ENCODE measurements at regions not wholly inside any gene's neighbourhood (a gene's known extent, or its start where the extent isn't known, plus 50 kb on each side); places are given as distances from the start of the nearest gene placed in this dataset.
A peak's percentile ranks its signal among the peaks of the same experiment; 100 is the strongest.
"Not testable (repeated sequence)": the region's sequence is repeated elsewhere in the genome, so short reads cannot be mapped to it uniquely, and the experiment has no call there.

- ATAC-seq (replicated peaks): no peak
- DNase-seq: no peak
- no peak overlapping the region for H3K4me3 Mint-ChIP-seq
- H3K4me1 Mint-ChIP-seq (ENCODE audit: low read depth in 2 of 2): peaks cover 12% of the 10 kb centered on the region in 2 donors
- no peaks in the 10 kb centered on the region for H3K36me3 Mint-ChIP-seq (ENCODE audit: insufficient read depth)
- H3K27me3 Mint-ChIP-seq: no peaks in the 10 kb centered on the region
- H3K9me3 Mint-ChIP-seq: peaks cover 0 to 5% of the 10 kb centered on the region in 2 donors
- H3K27ac Mint-ChIP-seq: no peak overlapping the region
Measured at GRCh38 chr2:37571587-37572136, 99.8 kb downstream of the CDC42EP3 start.

GRCh38 chr2:37573451-37574388 lies 97.7 kb downstream of the CDC42EP3 start:
- H3K27ac Mint-ChIP-seq: peak overlapping the region in 1 of 2 donors; percentile 4
- DNase-seq (no peak), ATAC-seq (replicated peaks) (no peak)

GRCh38 chr2:37575780-37576179 lies 95.7 kb downstream of the CDC42EP3 start:
- Mint-ChIP-seq H3K9me3 (peaks cover 5 to 9% of the 10 kb centered on the region in 2 donors), H3K27me3 (no peaks in the 10 kb centered on the region), H3K4me1 (ENCODE audit: low read depth in 2 of 2) (peaks cover 20 to 23% of the 10 kb centered on the region in 2 donors), H3K27ac (no peak overlapping the region), H3K36me3 (ENCODE audit: insufficient read depth) (no peaks in the 10 kb centered on the region), H3K4me3 (no peak overlapping the region)
- DNase-seq: no peak
- ATAC-seq (replicated peaks): no peak

More at GRCh38 chr2:37573451-37574388, 97.7 kb downstream of the CDC42EP3 start:
- Mint-ChIP-seq H3K4me3 (no peak overlapping the region), H3K36me3 (ENCODE audit: insufficient read depth) (no peaks in the 10 kb centered on the region), H3K27me3 (no peaks in the 10 kb centered on the region), H3K4me1 (ENCODE audit: low read depth in 2 of 2) (peaks cover 15 to 16% of the 10 kb centered on the region in 2 donors), H3K9me3 (peaks cover 0 to 5% of the 10 kb centered on the region in 2 donors)

GRCh38 chr2:37576194-37576593 lies 95.2 kb downstream of the CDC42EP3 start:
- not testable (repeated sequence) for H3K27ac Mint-ChIP-seq; DNase-seq; H3K36me3 Mint-ChIP-seq (ENCODE audit: insufficient read depth); ATAC-seq (replicated peaks); H3K4me3 Mint-ChIP-seq; H3K9me3 Mint-ChIP-seq; H3K27me3 Mint-ChIP-seq
- peaks cover 20 to 21% of the 10 kb centered on the region in 2 donors for H3K4me1 Mint-ChIP-seq (ENCODE audit: low read depth in 2 of 2)

- peaks cover 20 to 21% of the 10 kb centered on the region in 2 donors for H3K4me1 Mint-ChIP-seq (ENCODE audit: low read depth in 2 of 2)
- no peaks in the 10 kb centered on the region for H3K36me3 Mint-ChIP-seq (ENCODE audit: insufficient read depth)
- peaks cover 5 to 9% of the 10 kb centered on the region in 2 donors for H3K9me3 Mint-ChIP-seq
- no peak for DNase-seq
- ATAC-seq (replicated peaks): no peak
- no peak overlapping the region for H3K27ac Mint-ChIP-seq
- no peaks in the 10 kb centered on the region for H3K27me3 Mint-ChIP-seq
- no peak overlapping the region for H3K4me3 Mint-ChIP-seq
Measured at GRCh38 chr2:37576831-37577230, 94.6 kb downstream of the CDC42EP3 start.

GRCh38 chr2:37579192-37579713 lies 92.2 kb downstream of the CDC42EP3 start:
- no peak for DNase-seq
- Mint-ChIP-seq H3K4me3 (no peak overlapping the region), H3K36me3 (ENCODE audit: insufficient read depth) (no peaks in the 10 kb centered on the region), H3K27ac (no peak overlapping the region), H3K9me3 (peaks cover 5 to 9% of the 10 kb centered on the region in 2 donors), H3K27me3 (no peaks in the 10 kb centered on the region), H3K4me1 (ENCODE audit: low read depth in 2 of 2) (peaks cover 39 to 40% of the 10 kb centered on the region in 2 donors)
- no peak for ATAC-seq (replicated peaks)

GRCh38 chr2:37579949-37580348 lies 91.5 kb downstream of the CDC42EP3 start:
- not testable (repeated sequence) for ATAC-seq (replicated peaks)

GRCh38 chr2:37581433-37581832 lies 90.0 kb downstream of the CDC42EP3 start:
- Mint-ChIP-seq H3K36me3 (ENCODE audit: insufficient read depth) (no peaks in the 10 kb centered on the region), H3K27ac (no peak overlapping the region), H3K4me1 (ENCODE audit: low read depth in 2 of 2) (peaks cover 52 to 53% of the 10 kb centered on the region in 2 donors), H3K4me3 (peak overlapping the region in 1 of 2 donors; percentile 40), H3K27me3 (no peaks in the 10 kb centered on the region), H3K9me3 (peaks cover 4 to 5% of the 10 kb centered on the region in 2 donors)
- ATAC-seq (replicated peaks) (no peak), DNase-seq (no peak)

More at GRCh38 chr2:37579949-37580348, 91.5 kb downstream of the CDC42EP3 start:
- H3K36me3 Mint-ChIP-seq (ENCODE audit: insufficient read depth); H3K27me3 Mint-ChIP-seq; H3K4me3 Mint-ChIP-seq; DNase-seq; H3K9me3 Mint-ChIP-seq: not testable (repeated sequence)
- Mint-ChIP-seq H3K4me1 (ENCODE audit: low read depth in 2 of 2) (peaks cover 41% of the 10 kb centered on the region in 2 donors), H3K27ac (peak overlapping the region in 1 of 2 donors; percentile 49)

GRCh38 chr2:37582481-37583220 lies 88.8 kb downstream of the CDC42EP3 start:
- H3K36me3 Mint-ChIP-seq (ENCODE audit: insufficient read depth): no peaks in the 10 kb centered on the region
- H3K9me3 Mint-ChIP-seq: peaks cover 3 to 5% of the 10 kb centered on the region in 2 donors
- peak; percentile 3 for ATAC-seq (replicated peaks)
- H3K4me3 Mint-ChIP-seq: peak overlapping the region; percentile 75 to 84
- H3K27ac Mint-ChIP-seq: peak overlapping the region; percentile 69 to 97
- H3K27me3 Mint-ChIP-seq: no peaks in the 10 kb centered on the region
- no peak for DNase-seq
- peaks cover 57% of the 10 kb centered on the region in 2 donors for H3K4me1 Mint-ChIP-seq (ENCODE audit: low read depth in 2 of 2)

GRCh38 chr2:37583402-37583801 lies 88.0 kb downstream of the CDC42EP3 start:
- ATAC-seq (replicated peaks) (no peak), DNase-seq (no peak)
- Mint-ChIP-seq H3K27me3 (no peaks in the 10 kb centered on the region), H3K36me3 (ENCODE audit: insufficient read depth) (peaks cover 2% of the 10 kb centered on the region), H3K9me3 (peaks cover 3 to 5% of the 10 kb centered on the region in 2 donors), H3K4me3 (peak overlapping the region; percentile 75 to 84), H3K27ac (peak overlapping the region; percentile 69 to 97), H3K4me1 (ENCODE audit: low read depth in 2 of 2) (peaks cover 58 to 61% of the 10 kb centered on the region in 2 donors)

GRCh38 chr2:37583867-37584266 lies 87.6 kb downstream of the CDC42EP3 start:
- peak overlapping the region; percentile 69 to 97 for H3K27ac Mint-ChIP-seq
- peaks cover 63 to 66% of the 10 kb centered on the region in 2 donors for H3K4me1 Mint-ChIP-seq (ENCODE audit: low read depth in 2 of 2)
- no peaks in the 10 kb centered on the region for H3K27me3 Mint-ChIP-seq
- no peak for ATAC-seq (replicated peaks)
- peaks cover 2% of the 10 kb centered on the region for H3K36me3 Mint-ChIP-seq (ENCODE audit: insufficient read depth)
- peak overlapping the region; percentile 75 to 84 for H3K4me3 Mint-ChIP-seq
- H3K9me3 Mint-ChIP-seq: peaks cover 3 to 5% of the 10 kb centered on the region in 2 donors
- no peak for DNase-seq

GRCh38 chr2:37585295-37585908 lies 86.0 kb downstream of the CDC42EP3 start:
- H3K4me1 Mint-ChIP-seq (ENCODE audit: low read depth in 2 of 2): peaks cover 65 to 76% of the 10 kb centered on the region in 2 donors
- peak overlapping the region; percentile 77 to 84 for H3K4me3 Mint-ChIP-seq
- peak overlapping the region; percentile 91 to 97 for H3K27ac Mint-ChIP-seq
- H3K36me3 Mint-ChIP-seq (ENCODE audit: insufficient read depth): peaks cover 2% of the 10 kb centered on the region
- ATAC-seq (replicated peaks) (no peak), DNase-seq (no peak)
- H3K9me3 Mint-ChIP-seq: no peaks in the 10 kb centered on the region
- no peaks in the 10 kb centered on the region for H3K27me3 Mint-ChIP-seq
